GM12891 (cell line): ENCODE measurements at regions not wholly inside any gene's neighbourhood (a gene's known extent, or its start where the extent isn't known, plus 50 kb on each side); places are given as distances from the start of the nearest gene placed in this dataset.

ENCODE experiments used
- DNase-seq: peaks from one replicate; pipeline ENCODE4 v3.0.0; 2011; ENCODE audit warnings: low spot score; ENCODE audit not compliant: insufficient read length
- FAIRE-seq: peaks from 2 replicates; lab custom pipeline; 2011; peaks lifted over from hg19 to GRCh38; lab: Jason Lieb, UNC
- PAX5 ChIP-seq: IDR thresholded peaks from 2 replicates; pipeline ENCODE4 v1.6.1; 2011; ENCODE audit warnings: low read length, moderate library complexity, mild to moderate bottlenecking; ENCODE audit not compliant: insufficient read depth, severe bottlenecking
- POLR2A ChIP-seq: IDR thresholded peaks from 2 replicates; pipeline ENCODE4 v1.6.1; 2011; ENCODE audit warnings: low read depth, low read length, control low read depth
- POLR2AphosphoS5 ChIP-seq: IDR thresholded peaks from 2 replicates; pipeline ENCODE4 v1.6.1; 2011; ENCODE audit warnings: low read depth, low read length, control low read depth
- POU2F2 ChIP-seq: IDR thresholded peaks from 2 replicates; pipeline ENCODE4 v1.6.1; 2011; ENCODE audit warnings: low read depth, mild to moderate bottlenecking, control low read depth, low read length, moderate library complexity
- SPI1 ChIP-seq: IDR thresholded peaks from 2 replicates; pipeline ENCODE4 v1.6.1; 2011; ENCODE audit warnings: low read depth, low read length, control low read depth
- TAF1 ChIP-seq: IDR thresholded peaks from 2 replicates; pipeline ENCODE4 v1.6.1; 2011; ENCODE audit warnings: low read depth, low read length, control low read depth

- FAIRE-seq (no peak), DNase-seq (no peak)
- TF ChIP-seq PAX5 (no peak), POLR2A (no peak), POLR2AphosphoS5 (no peak), TAF1 (no peak), SPI1 (no peak), POU2F2 (no peak)
Observed at GRCh38 chr1:36585569-36586548, 103.1 kb upstream of the CSF3R start.

DNA sequence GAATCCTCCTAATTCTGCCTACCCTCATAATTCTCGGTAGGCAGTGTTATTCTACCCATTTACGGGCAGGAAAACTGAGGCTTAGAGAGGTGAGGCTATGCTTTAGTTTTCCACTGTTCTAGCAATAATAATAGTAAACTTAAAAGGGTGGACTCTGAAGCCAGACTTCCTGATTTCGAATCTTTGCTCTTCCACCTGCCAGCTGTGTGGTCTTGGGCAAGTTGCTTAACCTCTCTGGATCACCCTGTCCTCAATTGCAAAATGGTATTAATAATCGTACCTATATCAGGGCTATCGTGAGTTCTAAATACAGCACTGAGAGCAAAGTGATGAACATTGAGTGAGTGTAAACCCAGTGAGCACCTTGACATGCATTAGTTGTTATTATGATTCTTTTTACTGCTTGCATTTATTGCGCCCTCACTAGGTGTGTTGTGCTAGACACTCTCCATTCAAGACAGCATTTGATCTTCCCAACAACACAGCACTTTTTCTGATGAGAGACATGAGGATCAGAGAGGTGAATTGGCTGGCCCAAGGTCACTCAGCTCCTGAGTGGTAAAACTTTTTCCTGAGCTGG lies 102.3 kb upstream of the CSF3R start:
- no peak for DNase-seq
- FAIRE-seq = no peak
- TF ChIP-seq POU2F2 = no peak
- no peak for TF ChIP-seq POLR2A
- TF ChIP-seq TAF1 = no peak
- no peak for TF ChIP-seq SPI1
- no peak for TF ChIP-seq POLR2AphosphoS5
- no peak for TF ChIP-seq PAX5

DNA sequence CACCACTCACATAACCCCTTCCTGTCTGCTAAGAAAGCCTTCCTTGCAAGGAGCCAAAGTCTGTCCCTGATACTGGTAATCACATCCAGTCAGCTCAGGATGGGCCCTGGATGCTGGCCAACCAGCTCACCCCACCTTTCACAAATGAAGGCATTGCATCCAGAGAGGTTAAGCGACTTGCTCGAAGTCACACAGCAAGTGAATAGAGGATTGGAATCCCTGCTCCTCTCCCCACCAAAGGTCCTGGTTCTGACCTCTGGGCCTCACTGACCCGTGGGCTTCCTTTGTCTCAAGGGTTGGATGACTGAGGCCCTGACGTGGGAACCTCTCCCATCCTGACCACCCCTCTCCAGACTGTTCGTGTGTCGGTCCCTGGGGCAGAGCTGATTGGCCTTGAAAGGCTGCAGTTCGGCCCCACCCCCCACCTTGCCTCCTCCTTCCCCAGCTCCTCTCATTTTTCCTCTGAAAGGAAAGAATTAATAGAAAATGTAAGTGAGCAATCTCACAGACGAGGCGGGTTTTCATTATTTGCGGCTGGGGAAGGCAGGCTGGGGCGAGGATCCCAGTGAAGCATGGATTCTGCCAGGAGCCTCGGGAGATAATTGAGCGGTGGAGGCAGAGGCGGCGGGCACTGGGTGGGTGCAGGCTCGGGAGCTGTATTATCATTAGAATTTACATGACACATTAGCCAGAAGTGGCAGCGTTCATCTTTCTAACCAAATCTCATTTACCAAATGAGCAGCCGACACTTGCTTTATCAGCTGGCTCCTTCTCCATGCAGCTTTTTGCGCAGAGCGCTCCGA lies 101.5 kb upstream of the CSF3R start:
- FAIRE-seq (no peak), DNase-seq (no peak)
- no peak for TF ChIP-seq POLR2A
- no peak for TF ChIP-seq POU2F2
- TF ChIP-seq TAF1 = no peak

GRCh38 chr1:36583080-36583479 lies 100.4 kb upstream of the CSF3R start:
- TF ChIP-seq TAF1 (no peak), POU2F2 (no peak), SPI1 (no peak), POLR2A (no peak), PAX5 (no peak), POLR2AphosphoS5 (no peak)
- no peak for DNase-seq
- FAIRE-seq = no peak

GRCh38 chr1:36582066-36582755 lies 99.5 kb upstream of the CSF3R start:
- TF ChIP-seq POLR2A (no peak), PAX5 (no peak), TAF1 (no peak)
- DNase-seq (no peak), FAIRE-seq (no peak)

GRCh38 chr1:36580524-36580923 lies 97.8 kb upstream of the CSF3R start:
- FAIRE-seq (no peak), DNase-seq (no peak)
- no peak for TF ChIP-seq POU2F2
- TF ChIP-seq PAX5 = no peak
- TF ChIP-seq TAF1 = no peak
- TF ChIP-seq POLR2AphosphoS5 = no peak
- TF ChIP-seq POLR2A = no peak
- TF ChIP-seq SPI1 = no peak

- DNase-seq (no peak), FAIRE-seq (no peak)
- no peak for TF ChIP-seq POU2F2
- TF ChIP-seq SPI1 = no peak
- no peak for TF ChIP-seq POLR2A
- TF ChIP-seq POLR2AphosphoS5 = no peak
- no peak for TF ChIP-seq TAF1
- TF ChIP-seq PAX5 = no peak
Observed at GRCh38 chr1:36579039-36579438, 96.3 kb upstream of the CSF3R start.

GRCh38 chr1:36576551-36577110 lies 93.9 kb upstream of the CSF3R start:
- no peak for DNase-seq
- TF ChIP-seq TAF1 (no peak), POU2F2 (no peak), PAX5 (no peak), POLR2A (no peak), SPI1 (no peak), POLR2AphosphoS5 (no peak)
- FAIRE-seq = no peak
